HCT116 (cell line): ENCODE measurements at regions not wholly inside any gene's neighbourhood (a gene's known extent, or its start where the extent isn't known, plus 50 kb on each side); places are given as distances from the start of the nearest gene placed in this dataset.

Source experiments
- ATAC-seq: fragments of 200-7000 bp; cut with Tn5 transposase; 2 replicates; pipeline ENCODE4 v1.9.1; 2020; ENCODE audit warnings: mild to moderate bottlenecking, moderate library complexity
- BruUV-seq: library from RNA; stranded (reverse); fragments of 400-500 nt; replicated peaks from 2 replicates; lab custom pipeline; 2021; lab: Mats Ljungman, UMichigan
- CTCF ChIA-PET: fragments of 300-600 bp; sonication (Branson Sonifier 250); formaldehyde crosslinking; loops from one replicate; lab custom pipeline; 2021; ENCODE audit warnings: antibody characterized with exemption; lab: Charles Lee
- POLR2A ChIA-PET: fragments of 300-600, 350-600 bp; sonication (Branson Sonifier 250); formaldehyde crosslinking; loops from one replicate; lab custom pipeline; 2021; ENCODE audit warnings: antibody characterized with exemption; lab: Charles Lee
- RAD21 ChIA-PET, 2 experiments: fragments of 300-600 bp; sonication (Branson Sonifier 250); formaldehyde crosslinking; loops; one replicate each; lab custom pipeline; 2023; ENCODE audit warnings: low total read pairs in 2 of 2; ENCODE audit not compliant: uncharacterized antibody in 2 of 2, unreplicated experiment in 2 of 2, low non-redundant PET in 1 of 2; lab: Charles Lee
- DNase-seq: peaks from one replicate; pipeline ENCODE4 v3.0.0-alpha.2; 2010; ENCODE audit warnings: low read depth, low spot score
- H2AFZ ChIP-seq: fragments of 200-600 bp; shearing (Covaris generic), sonication (generic); 2 replicates; pipeline ENCODE4 v1.6.1; 2017; ENCODE audit warnings: low read depth, mixed run types, mixed read lengths, antibody characterized with exemption, low read length; ENCODE audit not compliant: poor library complexity, severe bottlenecking
- H3K27ac ChIP-seq: 2 replicates; pipeline ENCODE4 v1.5.1; 2012; ENCODE audit warnings: low read depth, low read length
- H3K27me3 ChIP-seq: fragments of 200-600 bp; sonication (generic); 2 replicates; pipeline ENCODE4 v1.6.1; 2016; ENCODE audit warnings: mixed run types, low read length, mixed read lengths; ENCODE audit not compliant: insufficient read depth
- H3K36me3 ChIP-seq, 2 experiments: fragments of 200-500 bp in 1 of 2; fragments of 200-600 bp in 1 of 2; sonication (Bioruptor generic) in 1 of 2; sonication (generic) in 1 of 2; 2 replicates each; pipeline versions ENCODE4 v1.5.1 to v1.6.1; 2014 to 2016; ENCODE audit warnings: low read length in 2 of 2, inconsistent platforms in 1 of 2, mixed read lengths in 1 of 2, mixed run types in 1 of 2; ENCODE audit not compliant: insufficient read depth in 2 of 2, control insufficient read depth in 1 of 2
- H3K4me1 ChIP-seq, 2 experiments: fragments of 200-600 bp in 1 of 2; sonication (generic) in 1 of 2; 2 replicates each; pipeline versions ENCODE4 v1.5.1 to v1.6.1; 2012 to 2017; ENCODE audit warnings: low read length in 2 of 2, inconsistent platforms in 1 of 2, mild to moderate bottlenecking in 1 of 2, mixed read lengths in 1 of 2, mixed run types in 1 of 2, moderate library complexity in 1 of 2; ENCODE audit not compliant: insufficient read depth in 2 of 2, control insufficient read depth in 1 of 2
- H3K4me2 ChIP-seq: fragments of 200-600 bp; sonication (generic); 2 replicates; pipeline ENCODE4 v1.6.1; 2017; ENCODE audit warnings: mixed run types, low read length, mixed read lengths
- H3K4me3 ChIP-seq, 2 experiments: fragments of 200-600 bp in 1 of 2; sonication (generic) in 1 of 2; replicated peaks in 1 of 2; 2 replicates each; pipeline ENCODE4 v1.5.1; 2011 to 2016; ENCODE audit warnings: low read length in 2 of 2, control low read depth in 1 of 2, low read depth in 1 of 2, mild to moderate bottlenecking in 1 of 2, mixed read lengths in 1 of 2, mixed run types in 1 of 2
- H3K79me2 ChIP-seq: fragments of 200-600 bp; sonication (generic); 2 replicates; pipeline ENCODE4 v1.6.1; 2017; ENCODE audit warnings: mild to moderate bottlenecking, mixed run types, low read length, moderate library complexity, mixed read lengths; ENCODE audit not compliant: insufficient read depth
- H3K9ac ChIP-seq: fragments of 200-600 bp; sonication (generic); 2 replicates; pipeline ENCODE4 v1.6.1; 2016; ENCODE audit warnings: low read length, mixed read lengths
- H3K9me2 ChIP-seq: fragments of 200-600 bp; sonication (generic), shearing (Covaris generic); 2 replicates; pipeline ENCODE4 v1.6.1; 2017; ENCODE audit warnings: mixed run types, mild to moderate bottlenecking, moderate library complexity; ENCODE audit not compliant: insufficient read depth
- H3K9me3 ChIP-seq, 2 experiments: fragments of 200-500 bp in 1 of 2; fragments of 200-600 bp in 1 of 2; sonication (Bioruptor generic) in 1 of 2; sonication (generic) in 1 of 2; 2 replicates each; pipeline ENCODE4 v1.6.1; 2014 to 2017; ENCODE audit warnings: low read length in 2 of 2, mixed read lengths in 2 of 2, inconsistent platforms in 1 of 2, low read depth in 1 of 2, mild to moderate bottlenecking in 1 of 2, mixed run types in 1 of 2, moderate library complexity in 1 of 2; ENCODE audit not compliant: control insufficient read depth in 1 of 2, insufficient read depth in 1 of 2
- H4K20me1 ChIP-seq: fragments of 200-600 bp; sonication (generic), shearing (Covaris generic); 2 replicates; pipeline ENCODE4 v1.6.1; 2017; ENCODE audit warnings: mixed run types, mild to moderate bottlenecking, moderate library complexity; ENCODE audit not compliant: insufficient read depth
- CEBPB ChIP-seq: IDR thresholded peaks from 2 replicates; pipeline ENCODE4 v1.6.1; 2012; ENCODE audit warnings: low read depth
- ELF1 ChIP-seq: IDR thresholded peaks from 2 replicates; pipeline ENCODE4 v1.6.1; 2012; ENCODE audit warnings: low read depth, borderline replicate concordance
- FOSL1 ChIP-seq: IDR thresholded peaks from 2 replicates; pipeline ENCODE4 v1.6.1; 2012; ENCODE audit warnings: low read depth
- JUND ChIP-seq: IDR thresholded peaks from 2 replicates; pipeline ENCODE4 v1.6.1; 2012
- POLR2A ChIP-seq: IDR thresholded peaks from 2 replicates; pipeline ENCODE4 v1.7.0; 2011; ENCODE audit warnings: borderline replicate concordance; ENCODE audit not compliant: insufficient read depth, insufficient read length; ENCODE audit errors: extremely low read depth
- RAD21 ChIP-seq: IDR thresholded peaks from 2 replicates; pipeline ENCODE4 v1.6.1; 2012; ENCODE audit warnings: low read depth, mild to moderate bottlenecking
- SIN3A ChIP-seq: IDR thresholded peaks from 2 replicates; pipeline ENCODE4 v1.6.1; 2012; ENCODE audit warnings: low read depth
- SP1 ChIP-seq: IDR thresholded peaks from 2 replicates; pipeline ENCODE4 v1.6.1; 2012; ENCODE audit warnings: low read depth
- YY1 ChIP-seq: IDR thresholded peaks from 2 replicates; pipeline ENCODE4 v1.6.1; 2011; ENCODE audit warnings: low read length, low read depth, moderate library complexity, mild to moderate bottlenecking; ENCODE audit not compliant: insufficient replicate concordance; ENCODE audit errors: extremely low read depth
- ZNF274 ChIP-seq: fragments of 200-500 bp; sonication (Bioruptor generic); IDR thresholded peaks from 2 replicates; pipeline ENCODE4 v1.6.1; 2014; ENCODE audit warnings: mild to moderate bottlenecking, low read depth, low read length, inconsistent platforms
- intact Hi-C: fragments of 100-400 bp; cut with micrococcal nuclease; formaldehyde crosslinking; loops from 2 replicates; pipeline ENCODE4 v1.10.0; 2022
- TF ChIP-seq, protein P1 (sequence below): IDR thresholded peaks from 2 replicates; pipeline ENCODE4 v1.6.1; 2011; ENCODE audit warnings: mild to moderate bottlenecking, low read length, moderate library complexity; ENCODE audit not compliant: insufficient replicate concordance; ENCODE audit errors: extremely low read depth
- TF ChIP-seq, protein P2 (sequence below): IDR thresholded peaks from 2 replicates; pipeline ENCODE4 v1.6.1; 2012
- TF ChIP-seq, protein P3 (sequence below): IDR thresholded peaks from 2 replicates; pipeline ENCODE4 v1.6.1; 2012
- TF ChIP-seq, protein P4 (sequence below), 3 experiments: fragments of 200-600 bp in 1 of 3; sonication (generic) in 1 of 3; IDR thresholded peaks in 2 of 3; conservative IDR thresholded peaks in 1 of 3; 2 replicates each; pipeline ENCODE4 v1.5.1; 2012 to 2017; ENCODE audit warnings: low read depth in 2 of 3, low read length in 2 of 3, antibody characterized with exemption in 1 of 3, borderline replicate concordance in 1 of 3, control low read depth in 1 of 3, mild to moderate bottlenecking in 1 of 3, mixed read lengths in 1 of 3, mixed run types in 1 of 3, moderate library complexity in 1 of 3; ENCODE audit not compliant: insufficient read depth in 1 of 3

DNA sequence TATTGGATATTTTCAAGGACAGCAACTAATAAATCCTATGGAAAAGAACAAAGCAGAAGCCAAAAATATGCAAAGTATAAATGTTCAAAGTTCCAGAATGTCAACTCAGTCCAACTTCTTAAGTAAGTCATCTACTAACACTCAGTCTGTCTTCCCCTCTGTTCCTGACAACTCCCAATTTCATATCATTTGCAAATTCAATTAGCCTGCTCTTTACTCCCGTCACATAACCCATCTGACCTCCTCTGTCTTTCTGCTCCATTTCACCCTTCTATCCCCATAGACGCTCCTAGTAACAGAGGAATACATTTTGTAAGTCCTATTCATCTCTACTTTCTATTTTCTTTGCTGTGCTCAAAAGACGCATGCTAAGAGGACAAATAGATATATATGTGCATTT is 659.8 kb upstream of the MEF2C start (continued):
- TF ChIP-seq, protein P1, sequence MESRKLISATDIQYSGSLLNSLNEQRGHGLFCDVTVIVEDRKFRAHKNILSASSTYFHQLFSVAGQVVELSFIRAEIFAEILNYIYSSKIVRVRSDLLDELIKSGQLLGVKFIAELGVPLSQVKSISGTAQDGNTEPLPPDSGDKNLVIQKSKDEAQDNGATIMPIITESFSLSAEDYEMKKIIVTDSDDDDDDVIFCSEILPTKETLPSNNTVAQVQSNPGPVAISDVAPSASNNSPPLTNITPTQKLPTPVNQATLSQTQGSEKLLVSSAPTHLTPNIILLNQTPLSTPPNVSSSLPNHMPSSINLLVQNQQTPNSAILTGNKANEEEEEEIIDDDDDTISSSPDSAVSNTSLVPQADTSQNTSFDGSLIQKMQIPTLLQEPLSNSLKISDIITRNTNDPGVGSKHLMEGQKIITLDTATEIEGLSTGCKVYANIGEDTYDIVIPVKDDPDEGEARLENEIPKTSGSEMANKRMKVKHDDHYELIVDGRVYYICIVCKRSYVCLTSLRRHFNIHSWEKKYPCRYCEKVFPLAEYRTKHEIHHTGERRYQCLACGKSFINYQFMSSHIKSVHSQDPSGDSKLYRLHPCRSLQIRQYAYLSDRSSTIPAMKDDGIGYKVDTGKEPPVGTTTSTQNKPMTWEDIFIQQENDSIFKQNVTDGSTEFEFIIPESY: no peak
- no peak for TF ChIP-seq POLR2A
- TF ChIP-seq, protein P2, sequence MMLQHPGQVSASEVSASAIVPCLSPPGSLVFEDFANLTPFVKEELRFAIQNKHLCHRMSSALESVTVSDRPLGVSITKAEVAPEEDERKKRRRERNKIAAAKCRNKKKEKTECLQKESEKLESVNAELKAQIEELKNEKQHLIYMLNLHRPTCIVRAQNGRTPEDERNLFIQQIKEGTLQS: no peak
- TF ChIP-seq SP1: no peak
- no peak for TF ChIP-seq CEBPB
- TF ChIP-seq FOSL1: no peak

DNA sequence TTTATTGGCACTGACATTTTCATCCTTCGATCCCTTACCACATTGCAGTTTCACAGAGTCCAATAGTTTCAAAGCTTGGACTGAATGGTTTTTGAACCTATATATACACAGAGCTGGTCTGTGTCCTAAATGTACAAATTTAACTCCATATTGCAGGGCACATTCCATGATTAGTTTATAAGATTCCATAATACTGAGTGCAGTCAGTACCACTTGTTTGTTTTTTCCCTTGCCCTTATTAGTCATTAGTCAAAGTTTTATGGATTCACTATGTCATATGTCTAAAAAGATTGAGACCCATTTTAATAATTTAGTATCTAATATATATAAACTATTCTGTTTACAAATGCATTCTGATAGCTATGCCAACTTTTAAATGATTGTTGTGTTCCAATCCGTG is 654.8 kb upstream of the MEF2C start:
- ChIA-PET POLR2A (no interaction called here), RAD21 (no interaction called here), CTCF (no interaction called here)
- no peak overlapping the region for H2AFZ ChIP-seq
- intact Hi-C loops: no loop called here
- H3K9ac ChIP-seq: no peak overlapping the region
- H4K20me1 ChIP-seq: no peaks in the 10 kb centered on the region
- no peaks in the 10 kb centered on the region for H3K27me3 ChIP-seq
- H3K9me3 ChIP-seq: no peaks in the 10 kb centered on the region
- no peak overlapping the region for H3K4me2 ChIP-seq
- TF ChIP-seq SP1 (no peak), RAD21 (no peak), SIN3A (no peak), JUND (no peak), ELF1 (no peak), YY1 (no peak), POLR2A (no peak), ZNF274 (no peak)
- TF ChIP-seq, protein P3, sequence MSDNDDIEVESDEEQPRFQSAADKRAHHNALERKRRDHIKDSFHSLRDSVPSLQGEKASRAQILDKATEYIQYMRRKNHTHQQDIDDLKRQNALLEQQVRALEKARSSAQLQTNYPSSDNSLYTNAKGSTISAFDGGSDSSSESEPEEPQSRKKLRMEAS: no peak
- TF ChIP-seq, protein P1: no peak
- TF ChIP-seq, protein P4, sequence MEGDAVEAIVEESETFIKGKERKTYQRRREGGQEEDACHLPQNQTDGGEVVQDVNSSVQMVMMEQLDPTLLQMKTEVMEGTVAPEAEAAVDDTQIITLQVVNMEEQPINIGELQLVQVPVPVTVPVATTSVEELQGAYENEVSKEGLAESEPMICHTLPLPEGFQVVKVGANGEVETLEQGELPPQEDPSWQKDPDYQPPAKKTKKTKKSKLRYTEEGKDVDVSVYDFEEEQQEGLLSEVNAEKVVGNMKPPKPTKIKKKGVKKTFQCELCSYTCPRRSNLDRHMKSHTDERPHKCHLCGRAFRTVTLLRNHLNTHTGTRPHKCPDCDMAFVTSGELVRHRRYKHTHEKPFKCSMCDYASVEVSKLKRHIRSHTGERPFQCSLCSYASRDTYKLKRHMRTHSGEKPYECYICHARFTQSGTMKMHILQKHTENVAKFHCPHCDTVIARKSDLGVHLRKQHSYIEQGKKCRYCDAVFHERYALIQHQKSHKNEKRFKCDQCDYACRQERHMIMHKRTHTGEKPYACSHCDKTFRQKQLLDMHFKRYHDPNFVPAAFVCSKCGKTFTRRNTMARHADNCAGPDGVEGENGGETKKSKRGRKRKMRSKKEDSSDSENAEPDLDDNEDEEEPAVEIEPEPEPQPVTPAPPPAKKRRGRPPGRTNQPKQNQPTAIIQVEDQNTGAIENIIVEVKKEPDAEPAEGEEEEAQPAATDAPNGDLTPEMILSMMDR (IDR thresholded peaks at IDR 0.05 in 2 of 3, conservative IDR thresholded peaks at IDR 0.05 in 1 of 3; ENCODE audit: borderline replicate concordance in 1 of 3, insufficient read depth in 1 of 3, low read depth in 2 of 3, low read length in 2 of 3): no peak
- BruUV-seq: no TSS peak
- H3K36me3 ChIP-seq: no peaks in the 10 kb centered on the region
- no peaks in the 10 kb centered on the region for H3K4me1 ChIP-seq
- H3K9me2 ChIP-seq: no peaks in the 10 kb centered on the region
- ATAC-seq (no peak), DNase-seq (no peak)
- no peaks in the 10 kb centered on the region for H3K79me2 ChIP-seq
- H3K27ac ChIP-seq: no peak overlapping the region
- no peak overlapping the region for H3K4me3 ChIP-seq
